ENCODE measurements at regions not wholly inside any gene's neighbourhood (a gene's known extent, or its start where the extent isn't known, plus 50 kb on each side); places are given as distances from the start of the nearest gene placed in this dataset.

DNA sequence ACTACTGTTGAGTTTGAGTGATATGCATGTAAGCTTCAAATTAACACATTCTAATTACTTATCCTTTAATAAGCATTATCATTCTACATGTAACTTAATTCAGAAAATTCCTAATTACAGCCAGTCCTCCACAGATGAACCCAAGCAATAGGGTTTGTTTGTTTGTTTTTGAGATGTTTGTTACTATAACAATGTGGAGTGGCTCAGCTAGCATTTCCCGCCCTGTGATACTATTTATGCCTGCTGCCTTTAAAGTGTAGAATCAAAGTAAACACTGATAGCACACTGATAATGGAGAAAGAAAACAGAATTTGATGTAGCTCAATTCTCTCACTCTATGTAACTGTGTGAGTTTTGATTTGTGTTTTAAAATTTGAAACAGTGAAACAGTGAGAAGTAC, 105.1 kb upstream of the IGF1R start:
- TF ChIP-seq EZH2 (IDR thresholded peaks at IDR 0.05) (no peak), POLR2AphosphoS5 (IDR thresholded peaks at IDR 0.05; ENCODE audit: borderline replicate concordance, low read depth, low read length) (no peak), FOXP2 (optimal IDR thresholded peaks at IDR 0.05; ENCODE audit: control extremely low read depth, extremely low read length, insufficient read depth) (no peak)
